K562 (cell line): ENCODE measurements at regions not wholly inside any gene's neighbourhood (a gene's known extent, or its start where the extent isn't known, plus 50 kb on each side); places are given as distances from the start of the nearest gene placed in this dataset.

Experiments
- BRCA1 ChIP-seq, 2 experiments: fragments of 450-650 bp in 1 of 2; sonication (generic) in 1 of 2; formaldehyde crosslinking in 1 of 2; IDR thresholded peaks; 2 replicates each; pipeline versions ENCODE4 v1.5.0 to v1.6.1; 2017 to 2020; ENCODE audit warnings: mild to moderate bottlenecking in 1 of 2, missing genetic modification reagents in 1 of 2
- CEBPB ChIP-seq: fragments of 450-650 bp; IDR thresholded peaks from 2 replicates; pipeline ENCODE4 v1.6.1; 2016; ENCODE audit warnings: missing genetic modification characterization, missing compliant biosample characterization
- KDM5B ChIP-seq: fragments of 200-600 bp; sonication (generic); IDR thresholded peaks from 2 replicates; pipeline ENCODE4 v1.6.1; 2012; ENCODE audit warnings: low read depth, mild to moderate bottlenecking, moderate library complexity, low read length, control low read depth, inconsistent platforms; ENCODE audit not compliant: insufficient replicate concordance
- NR2C2 ChIP-seq, 2 experiments: fragments of 200-800 bp in 1 of 2; sonication (Bioruptor generic) in 1 of 2; sonication (generic) in 1 of 2; formaldehyde crosslinking in 1 of 2; IDR thresholded peaks; 2 replicates each; pipeline versions ENCODE4 v1.6.1 to v1.8.0; 2016 to 2022; ENCODE audit warnings: mild to moderate bottlenecking in 1 of 2, missing compliant biosample characterization in 1 of 2, missing genetic modification characterization in 1 of 2, missing genetic modification reagents in 1 of 2
- POLR2A ChIP-seq: fragments of 450-650 bp; conservative IDR thresholded peaks from 2 replicates; pipeline ENCODE4 v1.6.1; 2016
- POLR2AphosphoS5 ChIP-seq: IDR thresholded peaks from 2 replicates; pipeline ENCODE4 v1.6.1; 2011; ENCODE audit warnings: mild to moderate bottlenecking, low read depth, low read length, moderate library complexity; ENCODE audit not compliant: control insufficient read depth, insufficient read depth
- SIN3B ChIP-seq: fragments of 450-650 bp; IDR thresholded peaks from 2 replicates; pipeline ENCODE4 v1.6.1; 2017; ENCODE audit warnings: low read depth, mild to moderate bottlenecking, moderate library complexity
- TCF7L2 ChIP-seq: fragments of 150-350 bp; IDR thresholded peaks from 2 replicates; pipeline ENCODE4 v1.6.1; 2016; ENCODE audit warnings: low read depth, mild to moderate bottlenecking, low read length, moderate library complexity
- ZBTB1 ChIP-seq: sonication (generic); formaldehyde crosslinking; IDR thresholded peaks from 2 replicates; pipeline ENCODE4 v1.8.1; 2023; ENCODE audit warnings: missing genetic modification reagents, low read depth, mild to moderate bottlenecking, borderline replicate concordance
- ZNF57 ChIP-seq: fragments of 450-650 bp; formaldehyde crosslinking; IDR thresholded peaks from 2 replicates; pipeline ENCODE4 v1.4.0; 2020; ENCODE audit warnings: mild to moderate bottlenecking, moderate library complexity
- TF ChIP-seq, protein P1 (sequence below): sonication (generic); formaldehyde crosslinking; IDR thresholded peaks from 2 replicates; pipeline ENCODE4 v1.8.1; 2023; ENCODE audit warnings: mild to moderate bottlenecking, missing genetic modification reagents
- TF ChIP-seq, protein P2 (sequence below): IDR thresholded peaks from 3 replicates; pipeline ENCODE4 v1.6.1; 2011; ENCODE audit warnings: borderline replicate concordance, mild to moderate bottlenecking; ENCODE audit not compliant: insufficient read length, insufficient read depth
- TF ChIP-seq, protein P3 (sequence below): fragments of 450-650 bp; IDR thresholded peaks from 2 replicates; pipeline ENCODE4 v1.7.1; 2018; ENCODE audit warnings: mild to moderate bottlenecking, low read depth; ENCODE audit not compliant: partially characterized antibody
- TF ChIP-seq, protein P4 (sequence below): sonication (generic); formaldehyde crosslinking; IDR thresholded peaks from 2 replicates; pipeline ENCODE4 v1.8.0; 2022; ENCODE audit warnings: mild to moderate bottlenecking, missing genetic modification reagents

DNA sequence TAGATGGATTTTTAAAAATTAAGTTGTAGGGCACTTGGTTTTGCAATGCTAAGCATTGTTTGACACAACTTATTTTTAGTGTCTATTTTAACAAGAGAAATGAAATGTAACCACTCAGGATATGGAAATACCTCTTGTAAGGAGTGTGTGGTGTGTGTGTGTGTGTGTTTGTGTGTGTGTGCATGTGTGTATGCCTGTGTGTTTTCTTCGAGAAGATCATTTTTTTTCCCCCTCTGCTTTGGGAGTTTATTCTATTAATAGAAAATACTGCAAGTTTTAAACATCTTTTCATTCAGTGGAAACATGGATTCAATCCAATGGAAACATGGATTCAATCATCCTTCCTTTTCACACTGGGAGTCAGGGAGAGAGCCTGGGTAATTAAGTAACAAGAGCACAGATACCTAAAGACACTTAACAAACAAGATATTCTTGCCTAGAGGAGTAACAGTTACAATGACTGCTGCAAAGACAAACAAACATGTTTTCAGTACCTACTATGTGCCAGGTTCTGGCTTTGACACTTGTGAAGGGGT is 567.2 kb upstream of the TBL1XR1 start:
- TF ChIP-seq, protein P1, sequence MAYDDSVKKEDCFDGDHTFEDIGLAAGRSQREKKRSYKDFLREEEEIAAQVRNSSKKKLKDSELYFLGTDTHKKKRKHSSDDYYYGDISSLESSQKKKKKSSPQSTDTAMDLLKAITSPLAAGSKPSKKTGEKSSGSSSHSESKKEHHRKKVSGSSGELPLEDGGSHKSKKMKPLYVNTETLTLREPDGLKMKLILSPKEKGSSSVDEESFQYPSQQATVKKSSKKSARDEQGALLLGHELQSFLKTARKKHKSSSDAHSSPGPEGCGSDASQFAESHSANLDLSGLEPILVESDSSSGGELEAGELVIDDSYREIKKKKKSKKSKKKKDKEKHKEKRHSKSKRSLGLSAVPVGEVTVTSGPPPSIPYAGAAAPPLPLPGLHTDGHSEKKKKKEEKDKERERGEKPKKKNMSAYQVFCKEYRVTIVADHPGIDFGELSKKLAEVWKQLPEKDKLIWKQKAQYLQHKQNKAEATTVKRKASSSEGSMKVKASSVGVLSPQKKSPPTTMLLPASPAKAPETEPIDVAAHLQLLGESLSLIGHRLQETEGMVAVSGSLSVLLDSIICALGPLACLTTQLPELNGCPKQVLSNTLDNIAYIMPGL (CRISPR knock-in tag): no peak
- TF ChIP-seq KDM5B (no peak), TCF7L2 (no peak), SIN3B (no peak), BRCA1 (IDR thresholded peaks at IDR 0.05) (no peak), BRCA1 (CRISPR knock-in tag; IDR thresholded peaks at IDR 0.05) (no peak), ZNF57 (CRISPR knock-in tag) (no peak), NR2C2 (CRISPR knock-in tag; IDR thresholded peaks at IDR 0.05) (no peak), NR2C2 (tag; IDR thresholded peaks at IDR 0.05) (no peak), POLR2A (no peak), ZBTB1 (CRISPR knock-in tag) (no peak), POLR2AphosphoS5 (no peak), CEBPB (tag) (no peak)
- TF ChIP-seq, protein P2, sequence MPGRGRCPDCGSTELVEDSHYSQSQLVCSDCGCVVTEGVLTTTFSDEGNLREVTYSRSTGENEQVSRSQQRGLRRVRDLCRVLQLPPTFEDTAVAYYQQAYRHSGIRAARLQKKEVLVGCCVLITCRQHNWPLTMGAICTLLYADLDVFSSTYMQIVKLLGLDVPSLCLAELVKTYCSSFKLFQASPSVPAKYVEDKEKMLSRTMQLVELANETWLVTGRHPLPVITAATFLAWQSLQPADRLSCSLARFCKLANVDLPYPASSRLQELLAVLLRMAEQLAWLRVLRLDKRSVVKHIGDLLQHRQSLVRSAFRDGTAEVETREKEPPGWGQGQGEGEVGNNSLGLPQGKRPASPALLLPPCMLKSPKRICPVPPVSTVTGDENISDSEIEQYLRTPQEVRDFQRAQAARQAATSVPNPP: no peak
- TF ChIP-seq, protein P3, sequence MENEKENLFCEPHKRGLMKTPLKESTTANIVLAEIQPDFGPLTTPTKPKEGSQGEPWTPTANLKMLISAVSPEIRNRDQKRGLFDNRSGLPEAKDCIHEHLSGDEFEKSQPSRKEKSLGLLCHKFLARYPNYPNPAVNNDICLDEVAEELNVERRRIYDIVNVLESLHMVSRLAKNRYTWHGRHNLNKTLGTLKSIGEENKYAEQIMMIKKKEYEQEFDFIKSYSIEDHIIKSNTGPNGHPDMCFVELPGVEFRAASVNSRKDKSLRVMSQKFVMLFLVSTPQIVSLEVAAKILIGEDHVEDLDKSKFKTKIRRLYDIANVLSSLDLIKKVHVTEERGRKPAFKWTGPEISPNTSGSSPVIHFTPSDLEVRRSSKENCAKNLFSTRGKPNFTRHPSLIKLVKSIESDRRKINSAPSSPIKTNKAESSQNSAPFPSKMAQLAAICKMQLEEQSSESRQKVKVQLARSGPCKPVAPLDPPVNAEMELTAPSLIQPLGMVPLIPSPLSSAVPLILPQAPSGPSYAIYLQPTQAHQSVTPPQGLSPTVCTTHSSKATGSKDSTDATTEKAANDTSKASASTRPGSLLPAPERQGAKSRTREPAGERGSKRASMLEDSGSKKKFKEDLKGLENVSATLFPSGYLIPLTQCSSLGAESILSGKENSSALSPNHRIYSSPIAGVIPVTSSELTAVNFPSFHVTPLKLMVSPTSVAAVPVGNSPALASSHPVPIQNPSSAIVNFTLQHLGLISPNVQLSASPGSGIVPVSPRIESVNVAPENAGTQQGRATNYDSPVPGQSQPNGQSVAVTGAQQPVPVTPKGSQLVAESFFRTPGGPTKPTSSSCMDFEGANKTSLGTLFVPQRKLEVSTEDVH: no peak
- TF ChIP-seq, protein P4, sequence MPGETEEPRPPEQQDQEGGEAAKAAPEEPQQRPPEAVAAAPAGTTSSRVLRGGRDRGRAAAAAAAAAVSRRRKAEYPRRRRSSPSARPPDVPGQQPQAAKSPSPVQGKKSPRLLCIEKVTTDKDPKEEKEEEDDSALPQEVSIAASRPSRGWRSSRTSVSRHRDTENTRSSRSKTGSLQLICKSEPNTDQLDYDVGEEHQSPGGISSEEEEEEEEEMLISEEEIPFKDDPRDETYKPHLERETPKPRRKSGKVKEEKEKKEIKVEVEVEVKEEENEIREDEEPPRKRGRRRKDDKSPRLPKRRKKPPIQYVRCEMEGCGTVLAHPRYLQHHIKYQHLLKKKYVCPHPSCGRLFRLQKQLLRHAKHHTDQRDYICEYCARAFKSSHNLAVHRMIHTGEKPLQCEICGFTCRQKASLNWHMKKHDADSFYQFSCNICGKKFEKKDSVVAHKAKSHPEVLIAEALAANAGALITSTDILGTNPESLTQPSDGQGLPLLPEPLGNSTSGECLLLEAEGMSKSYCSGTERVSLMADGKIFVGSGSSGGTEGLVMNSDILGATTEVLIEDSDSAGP (CRISPR knock-in tag): no peak
